Pulmonary artery endothelial cell (primary cell): ENCODE measurements at regions not wholly inside any gene's neighbourhood (a gene's known extent, or its start where the extent isn't known, plus 50 kb on each side); places are given as distances from the start of the nearest gene placed in this dataset.
"Not testable (repeated sequence)": the region's sequence is repeated elsewhere in the genome, so short reads cannot be mapped to it uniquely, and the experiment has no call there.

Experiments used
- DNase-seq: peaks from one replicate; pipeline ENCODE4 v3.0.0-alpha.2; 2011; ENCODE audit warnings: low read depth, low spot score

DNA sequence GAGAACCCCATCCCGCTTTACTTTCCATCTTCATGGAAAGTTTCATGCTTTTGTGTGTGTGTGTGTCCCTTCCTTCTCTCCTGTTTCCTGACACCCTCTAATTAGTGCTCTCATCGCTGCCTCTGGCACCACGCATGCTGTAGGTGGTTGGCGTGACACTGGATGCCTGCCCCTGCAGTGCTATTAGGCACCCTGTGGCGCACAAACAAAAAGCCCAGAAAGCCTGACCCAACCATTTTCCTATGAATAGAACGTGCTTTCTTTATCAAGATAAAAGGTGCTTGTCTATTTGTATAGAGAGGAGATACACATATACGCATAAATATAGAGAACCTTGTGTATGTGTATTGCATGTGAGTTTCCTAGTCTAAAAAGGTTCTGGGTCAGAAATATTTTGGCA is 120.8 kb upstream of the CDCA7L start:
- no peak for DNase-seq

DNA sequence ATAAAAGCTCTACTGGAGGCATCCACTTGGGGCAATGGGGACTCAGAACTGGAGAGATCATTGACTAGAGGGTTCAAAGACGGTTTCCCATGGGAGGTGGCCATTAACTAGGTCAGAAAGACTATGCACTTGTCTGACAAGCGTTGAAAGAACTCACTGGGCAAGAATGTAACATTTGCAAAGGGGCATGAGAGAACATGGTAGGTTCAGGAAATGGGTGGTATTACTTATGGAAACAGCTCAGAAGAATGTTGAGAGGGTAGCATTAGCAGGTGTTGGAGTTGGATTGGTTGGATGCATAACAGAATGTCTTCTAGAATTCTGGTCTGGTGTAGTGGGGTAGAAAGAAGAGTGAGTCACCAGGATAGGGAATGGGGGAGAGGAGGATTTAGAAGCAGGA is 119.1 kb upstream of the CDCA7L start:
- no peak for DNase-seq

DNA sequence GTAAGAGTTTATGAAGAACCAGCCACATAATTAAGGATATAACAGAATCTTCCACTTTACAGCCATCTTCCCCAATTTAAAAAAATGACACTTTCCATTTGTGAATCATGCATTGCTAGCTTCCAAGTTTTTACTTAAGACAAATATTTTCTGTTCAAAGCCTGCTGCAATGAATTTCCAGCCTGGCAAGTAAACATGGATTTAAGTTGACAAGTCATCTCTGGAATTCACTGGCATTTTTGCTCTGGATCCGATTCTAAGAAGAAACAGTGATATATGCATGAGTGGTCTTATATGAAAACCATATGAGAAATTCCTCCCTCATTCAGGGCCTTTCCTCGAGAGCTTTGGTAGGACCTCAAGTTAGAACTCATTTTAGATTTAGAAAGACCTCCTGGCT is 116.1 kb upstream of the CDCA7L start:
- no peak for DNase-seq

DNA sequence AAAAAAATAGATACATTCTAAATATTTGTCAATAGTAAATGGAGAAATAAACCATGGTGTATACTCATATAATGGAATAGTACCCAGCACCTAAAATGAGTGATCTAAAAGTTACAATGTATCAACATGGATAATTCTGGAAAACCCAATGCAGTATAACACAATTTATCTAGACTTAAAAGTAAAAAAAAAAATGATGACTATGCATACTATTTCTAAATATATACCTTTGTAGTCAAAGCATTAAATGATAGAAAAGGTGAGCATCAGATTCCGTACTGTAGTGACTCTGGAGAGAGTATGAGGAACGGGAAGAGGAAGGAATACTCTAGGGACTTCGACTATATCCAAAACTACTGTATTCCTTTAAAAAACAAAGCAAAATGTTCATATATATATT is 115.2 kb upstream of the CDCA7L start:
- no peak for DNase-seq

DNA sequence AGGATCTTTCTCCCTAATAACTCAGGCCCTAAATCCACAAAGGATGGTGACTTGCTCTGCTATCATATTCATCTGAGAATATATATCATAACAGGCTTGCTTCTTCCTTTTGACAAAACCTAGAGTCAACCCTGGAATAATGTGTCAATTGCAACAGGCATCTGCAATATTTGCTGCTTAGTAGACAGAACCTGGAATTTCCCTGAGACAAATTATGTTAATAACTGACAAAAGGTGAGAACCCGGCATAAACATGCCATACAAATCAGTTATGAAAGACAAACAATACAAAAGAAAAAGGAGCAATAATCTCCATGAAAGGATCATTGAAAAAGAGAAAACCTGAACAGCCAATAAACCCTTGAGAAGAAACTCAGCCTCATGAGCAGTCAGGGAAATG is 114.5 kb upstream of the CDCA7L start:
- no peak for DNase-seq

DNA sequence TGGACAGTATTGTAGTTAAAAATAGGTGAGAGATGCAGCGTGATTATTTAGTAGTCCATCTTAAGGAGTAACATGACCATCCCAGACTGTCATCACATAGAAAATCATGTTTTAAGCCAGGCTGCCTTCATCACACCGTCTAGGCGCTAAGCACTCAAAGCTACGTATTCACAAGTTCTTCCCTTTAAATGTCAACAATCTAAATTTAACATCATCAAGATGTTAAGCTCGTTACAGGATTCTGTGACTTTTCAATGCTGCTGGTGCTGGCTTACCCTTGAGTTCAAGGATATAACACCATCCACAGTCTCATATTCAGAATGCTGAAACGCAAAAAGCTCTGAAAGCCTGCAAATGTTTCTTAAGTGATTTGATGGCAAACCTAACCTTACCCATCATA is 109.5 kb upstream of the CDCA7L start:
- DNase-seq = no peak

DNA sequence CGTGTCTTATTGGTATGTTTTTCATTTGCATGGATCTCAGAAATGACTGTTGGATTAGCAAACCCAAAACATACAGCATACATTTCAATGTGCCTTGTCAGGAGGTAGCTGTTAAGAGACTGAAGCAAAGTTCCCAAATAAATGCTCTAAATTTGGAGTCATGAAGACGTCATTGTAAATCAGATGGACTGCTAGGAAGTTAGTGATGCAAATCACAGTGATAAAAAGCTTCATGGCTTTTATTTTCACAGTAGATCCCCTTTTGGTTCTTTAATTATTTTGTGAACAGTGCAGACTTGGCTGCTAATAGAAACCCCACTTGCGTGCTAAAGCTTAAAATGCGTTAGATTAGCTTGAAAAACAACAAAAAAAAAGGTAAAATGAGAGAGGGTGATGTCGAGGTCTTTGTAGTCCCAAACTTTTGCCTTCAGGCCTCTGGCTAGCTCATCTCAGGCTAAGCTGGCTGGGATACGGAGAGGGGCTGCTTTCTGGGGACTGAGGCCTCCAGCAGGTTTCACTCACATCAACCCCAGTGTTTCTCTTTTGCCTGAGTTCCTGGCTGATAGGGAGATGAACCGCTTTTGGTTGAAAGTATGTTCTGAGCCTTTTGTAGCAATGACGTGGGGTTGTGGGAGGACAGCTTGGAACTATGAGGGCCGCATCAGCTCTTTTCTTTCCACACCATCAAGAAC is 107.1 kb upstream of the CDCA7L start:
- DNase-seq = no peak

DNA sequence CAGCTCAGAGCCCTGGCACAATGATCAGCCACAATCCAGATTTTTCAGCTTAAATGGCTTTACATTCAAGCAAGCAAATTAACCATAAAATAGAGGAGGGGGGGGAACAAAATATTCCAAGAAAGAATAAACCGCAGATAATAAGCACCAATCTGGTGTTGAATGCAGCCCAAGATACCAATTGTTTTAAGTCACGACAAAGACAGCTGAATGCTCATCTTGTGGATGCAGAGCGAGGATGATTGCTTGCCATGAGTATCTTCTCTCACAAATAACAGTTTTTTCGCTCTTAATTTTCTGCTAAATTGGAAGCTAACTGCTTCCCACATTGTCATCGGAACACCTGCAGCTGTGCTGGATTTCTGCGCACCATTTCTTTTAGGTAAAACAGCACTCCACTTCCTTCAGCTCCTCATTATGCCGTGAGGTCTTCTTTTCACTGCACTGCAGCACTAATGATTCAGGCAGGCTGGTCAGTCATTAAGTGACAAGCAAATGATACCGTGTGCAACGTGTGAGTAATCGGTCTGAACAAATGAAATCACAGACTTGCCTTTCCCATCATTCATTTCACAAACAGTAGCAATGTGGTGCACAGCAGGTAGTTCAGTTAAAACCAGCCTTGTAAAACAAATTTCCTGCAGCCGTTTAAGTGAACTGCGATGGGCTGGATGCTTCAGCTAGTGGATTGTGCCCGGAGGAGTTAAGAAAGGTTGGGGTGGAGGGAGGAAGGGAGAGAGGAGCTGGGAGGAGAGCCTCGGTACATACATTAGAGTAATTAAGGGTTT is 106.4 kb upstream of the CDCA7L start:
- DNase-seq = no peak

DNA sequence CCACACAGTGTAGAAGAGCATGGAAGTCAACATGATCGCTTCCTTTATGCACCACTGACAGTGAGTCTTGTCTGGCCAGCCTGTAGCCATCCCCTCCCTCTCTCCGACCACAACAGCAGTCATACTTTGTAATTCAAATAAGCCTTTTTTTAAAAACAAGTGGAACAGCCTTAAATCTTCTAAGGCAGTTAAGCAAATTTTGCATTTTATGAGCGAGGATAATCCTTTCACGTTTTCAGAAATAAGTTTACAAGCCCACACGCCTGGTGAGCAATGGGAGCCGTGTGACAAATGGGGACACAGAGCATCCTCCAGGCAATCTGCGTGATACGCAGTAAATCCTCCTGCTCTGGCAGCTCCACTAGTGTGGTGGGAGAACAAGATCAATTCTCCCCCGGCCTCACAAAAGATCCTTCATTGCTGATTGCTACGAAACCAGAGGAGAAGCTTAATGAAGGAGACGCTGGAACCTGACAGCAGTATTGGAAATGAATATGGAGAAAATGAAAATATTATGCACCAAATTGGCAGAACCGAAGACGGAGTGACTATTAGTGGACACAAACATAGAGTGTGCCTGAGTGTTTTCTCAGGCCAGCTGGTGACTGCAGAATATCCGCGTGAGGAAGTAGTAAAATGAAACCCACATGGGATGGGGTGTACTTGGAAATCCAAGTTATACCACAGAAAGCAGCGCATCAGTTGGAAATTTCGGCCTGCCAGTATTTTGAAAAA is 104.2 kb upstream of the CDCA7L start:
- DNase-seq = no peak

DNA sequence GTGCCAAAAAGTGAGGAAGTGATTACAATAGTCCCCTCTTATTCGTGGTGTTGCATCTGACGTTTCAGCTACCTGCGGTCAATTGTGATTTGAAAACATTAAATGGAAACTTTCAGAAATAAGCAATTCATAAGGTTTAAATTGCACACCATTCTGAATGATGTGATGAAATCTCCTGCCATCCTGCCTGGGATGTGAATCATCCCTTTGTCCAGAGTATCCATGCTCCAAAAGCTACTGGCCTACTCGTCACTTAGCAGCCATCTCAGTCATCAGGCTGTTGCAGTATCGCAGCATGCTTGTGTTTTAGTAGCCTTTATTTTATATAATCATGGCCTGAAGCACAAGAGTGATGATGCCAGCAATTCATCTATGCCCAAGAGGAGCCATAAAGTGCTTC is 97.7 kb upstream of the CDCA7L start:
- DNase-seq = no peak

DNA sequence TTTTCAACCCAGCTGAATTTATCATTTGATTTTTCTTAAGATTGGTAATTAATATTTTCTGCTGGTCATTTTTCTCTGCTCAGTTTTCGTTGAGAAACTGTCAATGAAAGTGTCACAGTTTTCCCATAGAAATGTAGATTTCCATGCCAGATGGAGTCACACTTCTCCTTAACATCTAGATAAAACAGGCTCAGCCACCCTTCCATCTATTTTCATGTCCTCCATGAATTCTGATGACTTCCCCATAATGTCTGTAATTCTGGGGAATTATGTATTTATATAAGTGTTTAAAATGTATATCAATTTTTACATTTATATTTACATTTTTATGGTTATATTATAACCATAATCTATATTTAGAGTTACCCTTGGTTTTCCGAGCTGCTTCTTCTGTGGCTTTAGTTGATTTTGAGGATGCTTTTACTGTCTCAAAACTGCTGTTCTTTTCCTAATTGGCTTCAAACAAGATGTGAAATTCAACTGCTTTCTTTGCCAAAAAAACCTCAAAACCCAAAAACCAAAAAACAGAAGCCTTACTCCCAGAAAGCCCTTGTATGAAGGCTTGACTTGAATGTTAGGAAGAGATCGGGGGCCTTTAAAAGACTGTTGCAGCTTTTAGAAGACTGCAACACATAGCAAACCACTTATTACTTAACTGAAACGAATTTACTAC is 95.4 kb upstream of the CDCA7L start:
- DNase-seq = no peak

DNA sequence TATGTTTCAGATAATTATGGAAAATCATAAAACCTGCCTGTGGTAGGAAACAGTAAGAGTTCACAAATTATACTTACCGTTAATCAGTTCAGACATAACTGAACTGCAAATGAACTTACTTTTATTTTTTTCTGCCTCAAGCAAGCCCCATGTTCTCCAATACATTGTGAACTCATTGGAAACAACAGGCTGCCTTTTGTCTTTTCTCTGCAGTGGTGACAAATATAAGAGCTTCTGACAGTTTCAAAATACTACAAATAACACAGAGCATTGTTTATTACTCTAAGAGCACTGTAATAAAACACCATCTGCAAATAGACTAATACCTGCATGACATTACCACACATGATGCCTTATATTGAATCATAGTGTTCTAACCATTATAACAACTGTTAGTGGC is 94.0 kb upstream of the CDCA7L start:
- DNase-seq = no peak

DNA sequence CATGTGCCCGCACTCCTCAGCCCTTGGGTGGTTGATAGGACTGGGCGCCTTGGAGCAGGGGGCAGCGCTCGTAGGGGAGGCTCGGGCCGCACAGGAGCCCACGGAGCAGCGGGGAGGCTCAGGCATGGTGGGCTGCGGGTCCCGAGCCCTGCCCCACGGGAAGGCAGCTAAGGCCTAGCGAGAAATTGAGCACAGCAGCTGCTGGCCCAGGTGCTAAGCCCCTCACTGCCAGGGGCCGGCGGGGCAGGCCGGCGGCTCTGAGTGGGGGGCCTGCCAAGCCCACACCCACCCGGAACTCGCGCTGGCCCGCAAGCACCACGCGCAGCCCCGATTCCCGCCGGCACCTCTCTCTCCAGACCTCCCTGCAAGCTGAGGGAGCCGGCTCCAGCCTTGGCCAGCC is 86.7 kb upstream of the CDCA7L start:
- not testable (repeated sequence) for DNase-seq

DNA sequence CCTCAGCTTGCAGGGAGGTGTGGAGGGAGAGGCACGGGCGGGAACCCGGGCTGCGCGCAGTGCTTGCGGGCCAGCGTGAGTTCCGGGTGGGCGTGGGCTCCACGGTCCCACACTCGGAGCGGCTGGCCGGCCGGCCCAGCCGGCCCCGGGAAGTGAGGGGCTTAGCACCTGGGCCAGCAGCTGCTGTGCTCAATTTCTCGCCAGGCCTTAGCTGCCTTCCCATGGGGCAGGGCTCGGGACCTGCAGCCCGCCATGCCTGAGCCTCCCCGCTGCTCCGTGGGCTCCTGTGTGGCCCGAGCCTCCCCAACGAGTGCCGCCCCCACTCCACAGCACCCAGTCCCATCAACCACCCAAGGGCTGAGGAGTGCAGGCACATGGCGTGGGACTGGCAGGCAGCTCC is 83.0 kb upstream of the CDCA7L start:
- DNase-seq = not testable (repeated sequence)

DNA sequence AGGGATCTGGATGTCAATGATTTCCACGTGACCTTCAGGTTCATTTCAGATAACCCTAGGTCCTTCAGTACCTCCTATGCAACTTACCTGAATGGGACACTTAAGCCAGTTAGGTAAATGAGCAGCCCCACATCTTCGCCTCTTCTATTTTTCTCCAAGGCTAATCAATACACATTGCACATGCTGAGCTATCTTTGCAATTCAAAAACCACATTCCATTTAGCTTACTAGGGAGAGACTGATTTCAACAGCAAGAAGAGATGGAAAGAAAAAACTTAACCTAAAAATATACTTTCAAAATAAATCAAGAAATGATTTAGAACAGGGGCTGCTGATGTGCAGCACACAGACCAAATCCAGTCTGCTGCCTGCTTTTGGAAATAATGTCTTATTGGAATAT is 81.8 kb upstream of the CDCA7L start:
- DNase-seq = no peak

DNA sequence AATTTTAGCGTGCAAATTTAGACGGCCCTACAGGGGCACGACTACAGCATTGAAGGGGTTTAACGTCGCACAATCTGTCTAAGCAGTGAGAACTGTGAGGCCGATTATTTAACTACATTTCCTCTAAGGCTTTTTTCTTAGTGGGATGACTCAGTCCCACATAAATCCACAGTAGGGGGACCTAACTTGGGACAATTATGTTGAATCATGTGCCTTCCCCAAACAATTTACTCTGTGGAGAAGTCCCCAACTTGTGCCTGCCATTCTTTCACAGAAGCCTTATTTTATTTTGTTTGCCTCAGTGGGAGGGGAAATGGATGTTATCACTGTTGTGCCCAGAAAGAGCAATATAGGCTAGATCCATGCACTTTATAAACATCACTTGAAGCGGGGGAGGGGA is 80.3 kb upstream of the CDCA7L start:
- DNase-seq = no peak

DNA sequence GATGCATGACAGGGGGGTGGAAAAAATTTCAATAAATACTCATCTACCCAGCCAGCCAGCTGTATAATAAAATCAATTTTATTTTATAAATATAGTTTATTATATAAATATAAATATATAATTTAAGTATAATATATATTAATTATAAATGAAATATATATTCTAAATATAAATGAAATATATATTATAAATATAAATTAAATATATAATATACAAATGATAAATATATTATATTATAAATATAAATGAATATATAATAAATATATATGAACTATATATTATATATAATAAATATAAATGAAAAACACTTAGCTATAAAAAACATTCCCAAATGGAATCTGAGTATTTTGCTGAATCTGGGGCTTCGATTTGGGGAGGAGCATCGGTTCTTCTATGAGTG is 79.4 kb upstream of the CDCA7L start:
- DNase-seq = no peak

DNA sequence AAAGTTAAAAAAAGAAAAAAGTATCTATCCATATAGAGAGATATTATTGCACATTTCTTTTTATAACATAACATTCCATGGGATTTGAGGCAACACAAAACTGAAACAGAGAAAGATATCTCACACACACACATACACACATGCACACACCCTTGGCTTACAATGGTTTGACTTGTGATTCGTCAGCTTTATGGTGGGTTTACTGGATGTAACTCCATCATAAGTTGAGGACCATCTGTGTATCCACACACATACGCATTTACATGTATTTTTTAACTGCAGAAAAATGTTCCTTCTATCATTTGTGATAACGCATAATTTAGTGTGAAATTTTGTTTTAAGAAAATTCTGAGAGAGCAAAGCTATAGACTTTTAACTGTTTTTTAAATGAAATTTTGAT is 74.2 kb upstream of the CDCA7L start:
- no peak for DNase-seq

DNA sequence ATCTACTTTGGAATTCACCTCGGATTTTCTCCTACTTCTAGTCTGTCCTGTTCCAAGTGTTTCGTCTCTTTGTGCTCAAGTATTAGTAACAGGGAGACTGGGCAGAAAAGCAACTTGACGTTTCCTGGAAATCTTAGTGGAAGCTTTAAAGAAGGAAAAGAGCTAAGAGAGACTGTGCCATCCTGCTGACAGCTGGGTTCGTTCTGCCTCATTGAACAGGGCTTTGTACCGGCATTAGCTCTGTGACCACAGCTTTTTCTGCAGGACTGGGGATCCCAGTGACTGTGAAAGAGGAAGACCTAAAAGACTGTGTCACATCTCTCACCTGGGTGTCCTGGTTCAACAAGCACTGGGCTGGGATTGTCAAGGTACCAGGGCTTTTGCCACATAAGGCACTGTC is 70.8 kb upstream of the CDCA7L start:
- no peak for DNase-seq

DNA sequence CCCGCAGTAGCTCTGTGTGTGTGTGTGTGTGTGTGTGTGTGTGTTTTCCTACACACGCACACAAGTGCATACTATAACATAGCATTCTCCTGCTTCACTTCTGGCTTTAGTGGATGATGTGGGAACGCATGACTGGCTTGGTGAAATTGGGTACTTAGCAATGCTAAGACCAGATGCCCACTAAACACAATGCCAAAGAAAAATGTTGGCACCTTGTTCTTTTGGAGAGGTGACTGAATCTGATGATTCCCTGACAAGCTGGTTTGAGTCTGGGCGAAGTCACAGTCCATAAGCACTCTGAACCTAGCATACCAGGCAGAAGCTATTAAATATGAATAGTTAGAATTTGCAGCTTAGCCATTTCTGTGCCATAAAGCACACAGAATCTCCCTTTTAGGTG is 68.0 kb upstream of the CDCA7L start:
- DNase-seq = no peak

DNA sequence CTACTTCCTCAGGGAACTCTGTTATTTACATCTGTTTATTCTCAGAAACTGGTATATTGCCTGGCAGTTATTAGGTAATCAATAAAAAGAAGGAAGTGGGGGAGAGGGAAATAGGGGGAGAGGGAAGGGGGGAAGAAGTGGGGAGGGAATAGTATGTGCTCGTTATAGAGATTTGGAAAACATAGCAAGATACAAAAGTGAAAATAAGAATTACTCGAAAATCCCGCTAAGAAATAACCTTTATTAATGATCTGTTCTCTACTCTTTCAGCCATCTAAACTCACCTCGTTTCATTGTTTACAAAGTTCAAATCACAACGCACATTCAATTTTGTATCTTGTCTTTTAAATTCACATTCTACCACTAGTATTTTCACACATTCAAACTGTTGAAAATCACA is 63.0 kb upstream of the CDCA7L start:
- no peak for DNase-seq

DNA sequence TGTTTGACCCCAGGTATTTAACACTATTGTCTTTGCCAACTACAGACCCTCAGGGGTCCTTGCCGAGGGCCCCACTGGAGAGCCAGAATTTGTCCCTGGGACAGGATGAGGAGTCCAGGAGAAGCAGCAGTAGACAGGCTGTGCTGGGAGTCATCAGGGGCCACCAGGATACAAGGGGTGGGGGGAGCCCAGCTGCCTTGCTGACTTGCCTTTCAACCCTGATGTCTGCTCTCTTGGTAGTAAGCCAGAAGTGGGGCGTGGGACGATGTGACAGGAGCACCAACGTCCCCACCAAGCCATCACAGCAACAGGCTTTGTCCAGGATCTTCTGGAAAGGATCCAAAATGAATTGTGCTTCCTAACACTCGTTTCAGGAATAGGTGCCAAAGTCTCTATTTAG is 62.4 kb upstream of the CDCA7L start:
- no peak for DNase-seq
